ENCODE measurements at regions not wholly inside any gene's neighbourhood (a gene's known extent, or its start where the extent isn't known, plus 50 kb on each side); places are given as distances from the start of the nearest gene placed in this dataset.

DNA sequence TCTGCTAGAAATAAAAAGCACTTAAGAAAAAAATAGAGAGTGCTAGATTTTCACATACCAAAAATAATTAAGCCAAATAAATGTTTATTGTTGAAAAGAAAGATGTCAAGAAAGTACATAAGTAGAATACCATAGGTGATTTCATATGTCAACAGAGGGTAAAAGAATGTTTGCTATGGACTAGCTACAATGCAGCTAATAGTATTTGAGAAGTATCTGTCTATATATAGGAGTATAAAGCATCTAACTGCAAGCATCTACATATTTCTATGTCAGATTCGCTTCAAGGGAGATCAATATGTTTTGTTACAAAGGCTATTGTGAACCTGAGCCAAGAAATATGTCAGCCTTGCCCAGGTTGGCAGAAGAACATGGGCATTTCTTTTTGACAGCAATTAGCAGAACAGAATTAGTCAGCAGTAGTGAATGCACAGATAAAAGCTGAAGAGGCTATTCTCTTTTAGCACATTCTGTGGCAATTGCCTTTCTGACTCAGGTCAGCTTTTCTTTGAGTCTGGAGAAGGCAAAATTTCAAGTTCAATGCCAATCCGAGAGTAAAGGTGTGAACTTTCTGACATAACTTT lies 140.1 kb downstream of the ALG10B start:
- no peaks in the 10 kb centered on the region for H3K27me3 ChIP-seq (ENCODE audit: control insufficient read depth in 2 of 2, insufficient read depth in 2 of 2, low read length in 2 of 2)
- H3K4me2 ChIP-seq (ENCODE audit: insufficient read depth, low read length) = no peak overlapping the region
- BruUV-seq (replicated peaks) = no TSS peak
- TF ChIP-seq SUPT5H (IDR thresholded peaks at IDR 0.05) (no peak), CCNT2 (IDR thresholded peaks at IDR 0.05; ENCODE audit: borderline replicate concordance, extremely low read depth, insufficient read length, low read depth, low read length) (no peak), KDM1A (IDR thresholded peaks at IDR 0.05) (no peak), ZNF431 (CRISPR knock-in tag; IDR thresholded peaks at IDR 0.05) (no peak), MCM5 (IDR thresholded peaks at IDR 0.05; ENCODE audit: low read depth) (no peak), FOXJ2 (tag; IDR thresholded peaks at IDR 0.05) (no peak), RBM34 (IDR thresholded peaks at IDR 0.05; ENCODE audit: borderline replicate concordance, insufficient read depth, low read length) (no peak), MCM7 (IDR thresholded peaks at IDR 0.05) (no peak), NCOA2 (IDR thresholded peaks at IDR 0.05; ENCODE audit: partially characterized antibody in 2 of 2) (no peak), ZNF263 (CRISPR knock-in tag; IDR thresholded peaks at IDR 0.05; ENCODE audit: borderline replicate concordance) (no peak), SP2 (IDR thresholded peaks at IDR 0.05; ENCODE audit: extremely low read depth, low read depth, low read length, poor library complexity, severe bottlenecking) (no peak), ZNF584 (CRISPR knock-in tag; IDR thresholded peaks at IDR 0.05; ENCODE audit: low read depth) (no peak), ILF3 (IDR thresholded peaks at IDR 0.05; ENCODE audit: borderline replicate concordance) (no peak), MYBL2 (IDR thresholded peaks at IDR 0.05; ENCODE audit: low read depth) (no peak), MYBL2 (CRISPR knock-in tag; IDR thresholded peaks at IDR 0.05; ENCODE audit: borderline replicate concordance) (no peak)
- TF ChIP-seq, protein P1, sequence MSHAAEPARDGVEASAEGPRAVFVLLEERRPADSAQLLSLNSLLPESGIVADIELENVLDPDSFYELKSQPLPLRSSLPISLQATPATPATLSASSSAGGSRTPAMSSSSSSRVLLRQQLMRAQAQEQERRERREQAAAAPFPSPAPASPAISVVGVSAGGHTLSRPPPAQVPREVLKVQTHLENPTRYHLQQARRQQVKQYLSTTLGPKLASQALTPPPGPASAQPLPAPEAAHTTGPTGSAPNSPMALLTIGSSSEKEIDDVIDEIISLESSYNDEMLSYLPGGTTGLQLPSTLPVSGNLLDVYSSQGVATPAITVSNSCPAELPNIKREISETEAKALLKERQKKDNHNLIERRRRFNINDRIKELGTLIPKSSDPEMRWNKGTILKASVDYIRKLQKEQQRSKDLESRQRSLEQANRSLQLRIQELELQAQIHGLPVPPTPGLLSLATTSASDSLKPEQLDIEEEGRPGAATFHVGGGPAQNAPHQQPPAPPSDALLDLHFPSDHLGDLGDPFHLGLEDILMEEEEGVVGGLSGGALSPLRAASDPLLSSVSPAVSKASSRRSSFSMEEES (CRISPR knock-in tag; IDR thresholded peaks at IDR 0.05) = no peak
- TF ChIP-seq, protein P2, sequence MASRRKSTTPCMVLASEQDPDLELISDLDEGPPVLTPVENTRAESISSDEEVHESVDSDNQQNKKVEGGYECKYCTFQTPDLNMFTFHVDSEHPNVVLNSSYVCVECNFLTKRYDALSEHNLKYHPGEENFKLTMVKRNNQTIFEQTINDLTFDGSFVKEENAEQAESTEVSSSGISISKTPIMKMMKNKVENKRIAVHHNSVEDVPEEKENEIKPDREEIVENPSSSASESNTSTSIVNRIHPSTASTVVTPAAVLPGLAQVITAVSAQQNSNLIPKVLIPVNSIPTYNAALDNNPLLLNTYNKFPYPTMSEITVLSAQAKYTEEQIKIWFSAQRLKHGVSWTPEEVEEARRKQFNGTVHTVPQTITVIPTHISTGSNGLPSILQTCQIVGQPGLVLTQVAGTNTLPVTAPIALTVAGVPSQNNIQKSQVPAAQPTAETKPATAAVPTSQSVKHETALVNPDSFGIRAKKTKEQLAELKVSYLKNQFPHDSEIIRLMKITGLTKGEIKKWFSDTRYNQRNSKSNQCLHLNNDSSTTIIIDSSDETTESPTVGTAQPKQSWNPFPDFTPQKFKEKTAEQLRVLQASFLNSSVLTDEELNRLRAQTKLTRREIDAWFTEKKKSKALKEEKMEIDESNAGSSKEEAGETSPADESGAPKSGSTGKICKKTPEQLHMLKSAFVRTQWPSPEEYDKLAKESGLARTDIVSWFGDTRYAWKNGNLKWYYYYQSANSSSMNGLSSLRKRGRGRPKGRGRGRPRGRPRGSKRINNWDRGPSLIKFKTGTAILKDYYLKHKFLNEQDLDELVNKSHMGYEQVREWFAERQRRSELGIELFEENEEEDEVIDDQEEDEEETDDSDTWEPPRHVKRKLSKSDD (conservative IDR thresholded peaks at IDR 0.05; ENCODE audit: low read length) = no peak
- TF ChIP-seq, protein P3, sequence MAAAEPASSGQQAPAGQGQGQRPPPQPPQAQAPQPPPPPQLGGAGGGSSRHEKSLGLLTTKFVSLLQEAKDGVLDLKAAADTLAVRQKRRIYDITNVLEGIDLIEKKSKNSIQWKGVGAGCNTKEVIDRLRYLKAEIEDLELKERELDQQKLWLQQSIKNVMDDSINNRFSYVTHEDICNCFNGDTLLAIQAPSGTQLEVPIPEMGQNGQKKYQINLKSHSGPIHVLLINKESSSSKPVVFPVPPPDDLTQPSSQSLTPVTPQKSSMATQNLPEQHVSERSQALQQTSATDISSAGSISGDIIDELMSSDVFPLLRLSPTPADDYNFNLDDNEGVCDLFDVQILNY (CRISPR knock-in tag; IDR thresholded peaks at IDR 0.05) = no peak
- no peak overlapping the region for H2AFZ ChIP-seq (ENCODE audit: low read depth, low read length)
- no peaks in the 10 kb centered on the region for H4K20me1 ChIP-seq (replicated peaks; ENCODE audit: control insufficient read depth, insufficient read depth, low read length)
- H3K9me3 ChIP-seq (replicated peaks; ENCODE audit: control insufficient read depth, insufficient read depth, low read depth, low read length) = no peaks in the 10 kb centered on the region
- FAIRE-seq = no peak
- H3K27ac ChIP-seq (ENCODE audit: extremely low read depth, low read depth, low read length) = no peak overlapping the region
- CTCF ChIA-PET (ENCODE audit: low intra/inter-chr PET ratio) = no interaction called here
- WGBS (ENCODE audit: insufficient coverage, low coverage, missing lambda C conversion rate) = 7% methylated on average over 2 of the region's 2 CpGs
- no peaks in the 10 kb centered on the region for H3K4me1 ChIP-seq (replicated peaks in 1 of 2; ENCODE audit: control insufficient read depth in 2 of 2, insufficient read depth in 2 of 2, low read length in 2 of 2)
- in situ Hi-C loops (cut with MboI) (no loop called here), intact Hi-C loops (cut with micrococcal nuclease) (no loop called here)
- H3K79me2 ChIP-seq (ENCODE audit: control insufficient read depth, insufficient read depth, low read length) = no peaks in the 10 kb centered on the region
- no peak overlapping the region for H3K4me3 ChIP-seq
- H3K36me3 ChIP-seq (ENCODE audit: control insufficient read depth, insufficient read depth, low read length) = no peaks in the 10 kb centered on the region
- POLR2A ChIA-PET = no interaction called here
- ATAC-seq = no peak
- H3K9me1 ChIP-seq (ENCODE audit: control insufficient read depth, insufficient read depth, low read length) = no peaks in the 10 kb centered on the region
- DNase-seq (ENCODE audit: extremely low read depth in 1 of 4, low spot score in 3 of 4) = no peak
- H3K9ac ChIP-seq (ENCODE audit: insufficient read depth in 1 of 2, low read depth in 2 of 2, low read length in 2 of 2) = no peak overlapping the region
